NCI-H526 (cell line): ENCODE measurements at regions not wholly inside any gene's neighbourhood (a gene's known extent, or its start where the extent isn't known, plus 50 kb on each side); places are given as distances from the start of the nearest gene placed in this dataset.

Source experiments
- DNase-seq, 2 experiments: peaks; one replicate each; lab custom pipeline; 2025; lab: John Stamatoyannopoulos, UW

GRCh38 chr14:26993556-26993955 is 395.7 kb upstream of the NOVA1 start:
- DNase-seq: no peak

GRCh38 chr14:26995301-26995700 is 397.5 kb upstream of the NOVA1 start:
- no peak for DNase-seq

- DNase-seq: no peak
These were observed 398.4 kb upstream of the NOVA1 start for GRCh38 chr14:26996246-26996645.

GRCh38 chr14:27002179-27002578 is 404.3 kb upstream of the NOVA1 start:
- no peak for DNase-seq

- DNase-seq: no peak
These were observed 408.7 kb upstream of the NOVA1 start for GRCh38 chr14:27006570-27006969.

GRCh38 chr14:27008187-27008586 is 410.4 kb upstream of the NOVA1 start:
- no peak for DNase-seq

- DNase-seq: no peak
These were observed 414.8 kb upstream of the NOVA1 start for GRCh38 chr14:27012641-27013040.

GRCh38 chr14:27013678-27014077 is 415.8 kb upstream of the NOVA1 start:
- DNase-seq: no peak

- no peak for DNase-seq
These were observed 417.2 kb upstream of the NOVA1 start for GRCh38 chr14:27015065-27015464.

- DNase-seq: no peak
These were observed 427.8 kb upstream of the NOVA1 start for GRCh38 chr14:27025648-27026047.

- no peak for DNase-seq
These were observed 428.3 kb upstream of the NOVA1 start for GRCh38 chr14:27026097-27026496.

- no peak for DNase-seq
These were observed 442.7 kb upstream of the NOVA1 start for GRCh38 chr14:27040552-27040951.

GRCh38 chr14:27049701-27050100 is 451.9 kb upstream of the NOVA1 start:
- DNase-seq: no peak

- no peak for DNase-seq
These were observed 452.4 kb upstream of the NOVA1 start for GRCh38 chr14:27050208-27050607.

- no peak for DNase-seq
These were observed 458.8 kb upstream of the NOVA1 start for GRCh38 chr14:27056586-27056985.

- no peak for DNase-seq
These were observed 463.5 kb upstream of the NOVA1 start for GRCh38 chr14:27061299-27061698.

- no peak for DNase-seq
These were observed 466.1 kb upstream of the NOVA1 start for GRCh38 chr14:27063959-27064358.

GRCh38 chr14:27065886-27066285 is 468.1 kb upstream of the NOVA1 start:
- DNase-seq: no peak

- DNase-seq: no peak
These were observed 470.1 kb upstream of the NOVA1 start for GRCh38 chr14:27067961-27068360.

GRCh38 chr14:27072589-27072988 is 474.8 kb upstream of the NOVA1 start:
- no peak for DNase-seq

GRCh38 chr14:27075503-27075902 is 477.7 kb upstream of the NOVA1 start:
- no peak for DNase-seq

- no peak for DNase-seq
These were observed 479.4 kb upstream of the NOVA1 start for GRCh38 chr14:27077214-27077613.

- DNase-seq: no peak
These were observed 479.9 kb upstream of the NOVA1 start for GRCh38 chr14:27077710-27078109.

- no peak for DNase-seq
These were observed 480.4 kb upstream of the NOVA1 start for GRCh38 chr14:27078191-27078590.

GRCh38 chr14:27079716-27080115 is 481.9 kb upstream of the NOVA1 start:
- no peak for DNase-seq
